Nephron (organoid): ENCODE measurements at regions not wholly inside any gene's neighbourhood (a gene's known extent, or its start where the extent isn't known, plus 50 kb on each side); places are given as distances from the start of the nearest gene placed in this dataset.

ENCODE experiments used
- H3K27ac Mint-ChIP-seq, 3 experiments: 2 replicates each; pipeline ENCODE4 v1.8.0; 2020; ENCODE audit warnings: mixed read lengths in 3 of 3, mild to moderate bottlenecking in 2 of 3, moderate library complexity in 1 of 3
- H3K27me3 Mint-ChIP-seq: 2 replicates; pipeline ENCODE4 v1.8.0; 2021; ENCODE audit warnings: low read depth, mild to moderate bottlenecking, moderate library complexity, mixed read lengths
- H3K36me3 Mint-ChIP-seq: 2 replicates; pipeline ENCODE4 v1.8.0; 2020; ENCODE audit warnings: low read depth, mixed read lengths
- H3K4me1 Mint-ChIP-seq: 2 replicates; pipeline ENCODE4 v1.8.0; 2020; ENCODE audit warnings: mixed read lengths
- H3K4me3 Mint-ChIP-seq, 3 experiments: 2 replicates each; pipeline ENCODE4 v1.8.0; 2020; ENCODE audit warnings: mild to moderate bottlenecking in 3 of 3, mixed read lengths in 3 of 3, moderate library complexity in 2 of 3
- H3K9me3 Mint-ChIP-seq: 2 replicates; pipeline ENCODE4 v1.8.0; 2020; ENCODE audit warnings: mixed read lengths
- TF ChIP-seq, protein P1 (sequence below), 3 experiments: fragments of 200-600 bp; sonication (generic); IDR thresholded peaks; one replicate each; pipeline ENCODE4 v1.5.0; 2021; ENCODE audit warnings: antibody characterized with exemption in 3 of 3; ENCODE audit not compliant: unreplicated experiment in 3 of 3

DNA sequence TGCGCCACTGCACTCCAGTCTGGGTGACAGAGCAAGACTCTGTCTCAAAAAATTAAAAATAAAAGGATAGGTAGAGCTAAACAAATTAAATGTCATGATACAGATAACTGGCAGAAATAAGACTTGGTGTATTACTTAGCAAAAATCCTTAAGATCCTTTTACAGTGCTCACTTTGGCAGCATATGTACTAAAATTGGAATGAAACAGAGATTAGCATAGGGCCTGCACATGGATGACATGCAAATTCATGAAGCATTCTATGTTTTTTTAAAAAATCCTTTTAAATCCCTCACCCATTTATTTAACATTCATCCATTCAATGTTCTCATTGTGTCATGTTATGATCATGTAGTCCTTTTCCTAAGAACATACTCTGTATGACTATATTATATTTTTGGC is 528.8 kb downstream of the CD83 start:
- Mint-ChIP-seq H3K36me3 (no peaks in the 10 kb centered on the region), H3K27me3 (peaks cover 4% of the 10 kb centered on the region), H3K27ac (no peak overlapping the region), H3K4me1 (peaks cover 20% of the 10 kb centered on the region), H3K4me3 (no peak overlapping the region), H3K9me3 (no peaks in the 10 kb centered on the region)
- TF ChIP-seq, protein P1, sequence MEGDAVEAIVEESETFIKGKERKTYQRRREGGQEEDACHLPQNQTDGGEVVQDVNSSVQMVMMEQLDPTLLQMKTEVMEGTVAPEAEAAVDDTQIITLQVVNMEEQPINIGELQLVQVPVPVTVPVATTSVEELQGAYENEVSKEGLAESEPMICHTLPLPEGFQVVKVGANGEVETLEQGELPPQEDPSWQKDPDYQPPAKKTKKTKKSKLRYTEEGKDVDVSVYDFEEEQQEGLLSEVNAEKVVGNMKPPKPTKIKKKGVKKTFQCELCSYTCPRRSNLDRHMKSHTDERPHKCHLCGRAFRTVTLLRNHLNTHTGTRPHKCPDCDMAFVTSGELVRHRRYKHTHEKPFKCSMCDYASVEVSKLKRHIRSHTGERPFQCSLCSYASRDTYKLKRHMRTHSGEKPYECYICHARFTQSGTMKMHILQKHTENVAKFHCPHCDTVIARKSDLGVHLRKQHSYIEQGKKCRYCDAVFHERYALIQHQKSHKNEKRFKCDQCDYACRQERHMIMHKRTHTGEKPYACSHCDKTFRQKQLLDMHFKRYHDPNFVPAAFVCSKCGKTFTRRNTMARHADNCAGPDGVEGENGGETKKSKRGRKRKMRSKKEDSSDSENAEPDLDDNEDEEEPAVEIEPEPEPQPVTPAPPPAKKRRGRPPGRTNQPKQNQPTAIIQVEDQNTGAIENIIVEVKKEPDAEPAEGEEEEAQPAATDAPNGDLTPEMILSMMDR (IDR thresholded peaks at IDR 0.05; ENCODE audit: unreplicated experiment in 3 of 3): no peak

DNA sequence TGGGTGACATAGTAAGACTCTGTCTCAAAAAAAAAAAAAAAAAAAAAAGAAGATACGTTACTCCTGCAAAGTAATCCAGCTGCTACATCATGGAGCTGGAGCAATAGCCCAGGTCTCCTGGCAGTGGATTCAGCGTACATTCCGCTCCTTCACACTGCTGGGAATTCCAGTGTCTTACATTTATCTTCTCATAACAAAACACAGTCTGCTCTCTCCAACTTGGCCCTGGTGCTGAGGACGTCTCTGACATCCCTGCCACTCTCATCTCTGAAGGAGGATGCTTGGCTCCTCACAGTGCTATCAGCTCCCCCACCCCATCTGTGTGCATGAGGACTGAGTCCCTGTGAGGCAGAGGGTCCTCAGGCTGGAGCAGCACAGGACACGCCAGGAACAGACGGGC is 529.8 kb downstream of the CD83 start:
- Mint-ChIP-seq H3K27me3 (no peaks in the 10 kb centered on the region), H3K27ac (no peak overlapping the region), H3K9me3 (no peaks in the 10 kb centered on the region), H3K4me1 (peaks cover 16% of the 10 kb centered on the region), H3K4me3 (no peak overlapping the region), H3K36me3 (no peaks in the 10 kb centered on the region)
- TF ChIP-seq, protein P1 (IDR thresholded peaks at IDR 0.05; ENCODE audit: unreplicated experiment in 3 of 3): no peak

DNA sequence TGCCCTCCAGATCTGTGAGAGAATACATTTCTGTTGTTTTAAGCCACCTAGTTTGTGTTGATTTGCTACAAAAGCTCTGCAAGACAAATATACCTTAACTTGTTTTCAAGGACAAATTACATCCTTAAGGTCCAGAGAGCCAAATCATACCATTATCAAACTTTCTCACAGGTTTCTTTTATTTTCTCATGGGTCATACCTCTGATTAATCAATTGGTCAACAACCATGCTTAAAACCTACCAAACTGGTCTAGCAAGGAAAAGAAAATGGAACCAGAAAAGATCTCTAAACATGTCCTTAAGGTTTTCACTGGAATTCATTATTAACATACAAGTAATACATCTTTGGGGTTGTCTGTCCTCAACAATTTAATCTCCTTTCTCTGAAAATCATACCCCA is 535.0 kb downstream of the CD83 start:
- peaks cover 8% of the 10 kb centered on the region for H3K27me3 Mint-ChIP-seq
- H3K4me3 Mint-ChIP-seq: no peak overlapping the region
- no peaks in the 10 kb centered on the region for H3K9me3 Mint-ChIP-seq
- H3K36me3 Mint-ChIP-seq: no peaks in the 10 kb centered on the region
- peaks cover 16% of the 10 kb centered on the region for H3K4me1 Mint-ChIP-seq
- no peak overlapping the region for H3K27ac Mint-ChIP-seq
- TF ChIP-seq, protein P1 (IDR thresholded peaks at IDR 0.05; ENCODE audit: unreplicated experiment in 3 of 3): no peak

DNA sequence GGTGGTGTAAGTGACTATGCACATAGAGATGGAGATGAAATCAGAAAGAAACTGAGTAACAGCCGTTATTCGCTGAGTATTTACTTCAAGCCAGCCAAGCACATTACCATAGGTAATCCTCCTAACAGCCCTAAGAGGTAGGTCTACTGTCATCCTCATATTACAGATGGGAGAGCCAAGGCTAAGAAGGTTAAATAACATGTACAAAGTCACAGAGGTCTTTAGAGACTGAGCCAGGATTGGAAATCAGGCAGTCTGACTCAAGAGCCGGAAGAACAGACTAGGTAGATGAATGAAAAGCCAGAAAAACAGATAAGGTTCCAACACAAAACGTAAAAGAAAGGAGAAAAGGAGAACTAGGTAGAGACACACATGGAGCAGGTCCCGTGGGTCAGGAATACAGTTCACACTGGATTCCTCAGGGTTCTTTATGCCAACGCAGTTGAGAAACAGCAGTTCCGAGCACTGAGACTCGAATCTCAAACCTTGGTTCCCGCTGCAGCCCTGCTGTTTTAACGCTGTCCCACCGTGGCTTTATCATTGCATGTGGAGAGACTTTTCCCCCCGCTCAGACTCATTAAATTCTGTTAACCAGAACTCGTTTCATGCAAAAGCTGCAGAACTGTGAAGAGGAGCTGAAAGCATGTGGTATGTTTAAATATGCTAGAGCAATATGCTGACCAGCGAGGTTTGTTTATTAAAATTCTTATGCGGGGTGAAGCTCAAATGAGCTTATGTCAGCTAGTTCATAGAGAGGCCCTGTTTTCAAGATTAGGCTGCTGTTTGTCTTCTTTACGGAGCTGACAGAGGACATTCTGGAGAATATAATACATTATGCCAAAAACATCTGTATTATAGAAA is 537.9 kb downstream of the CD83 start:
- peak overlapping the region; percentile 78 to 91 (median 87) for H3K27ac Mint-ChIP-seq
- peak overlapping the region in 1 of 3 experiments; percentile 29 for H3K4me3 Mint-ChIP-seq
- no peaks in the 10 kb centered on the region for H3K9me3 Mint-ChIP-seq
- H3K4me1 Mint-ChIP-seq: peaks cover 16% of the 10 kb centered on the region
- TF ChIP-seq, protein P1 (IDR thresholded peaks at IDR 0.05; ENCODE audit: unreplicated experiment in 3 of 3): no peak
- peaks cover 8% of the 10 kb centered on the region for H3K27me3 Mint-ChIP-seq
- H3K36me3 Mint-ChIP-seq: no peaks in the 10 kb centered on the region

DNA sequence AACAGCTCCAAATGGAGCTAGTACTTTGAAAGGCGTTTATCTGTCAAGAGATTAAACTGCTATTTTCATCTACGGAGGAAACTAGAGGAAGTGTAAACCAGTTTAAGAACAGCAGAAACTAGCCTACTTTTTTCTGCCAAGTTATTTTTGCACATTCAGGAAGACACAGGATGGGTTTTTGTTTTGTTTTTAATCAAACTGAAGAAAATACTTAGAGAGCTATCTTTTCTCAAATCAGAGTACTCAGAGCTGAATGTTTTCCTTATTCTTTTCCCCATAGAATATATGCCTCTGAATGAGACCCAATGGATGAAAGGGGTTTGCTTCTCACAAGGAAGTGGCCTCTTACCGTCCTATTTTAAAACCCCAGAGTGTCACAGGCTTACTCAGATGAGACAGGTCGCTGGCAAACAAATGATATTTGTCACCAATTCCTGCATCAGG is 538.5 kb downstream of the CD83 start:
- TF ChIP-seq, protein P1 (IDR thresholded peaks at IDR 0.05; ENCODE audit: unreplicated experiment in 3 of 3): no peak
- Mint-ChIP-seq H3K27me3 (peaks cover 8% of the 10 kb centered on the region), H3K4me1 (peaks cover 16% of the 10 kb centered on the region), H3K27ac (peak overlapping the region; percentile 78 to 91 (median 87)), H3K36me3 (no peaks in the 10 kb centered on the region), H3K9me3 (no peaks in the 10 kb centered on the region), H3K4me3 (peak overlapping the region in 1 of 3 experiments; percentile 29)

DNA sequence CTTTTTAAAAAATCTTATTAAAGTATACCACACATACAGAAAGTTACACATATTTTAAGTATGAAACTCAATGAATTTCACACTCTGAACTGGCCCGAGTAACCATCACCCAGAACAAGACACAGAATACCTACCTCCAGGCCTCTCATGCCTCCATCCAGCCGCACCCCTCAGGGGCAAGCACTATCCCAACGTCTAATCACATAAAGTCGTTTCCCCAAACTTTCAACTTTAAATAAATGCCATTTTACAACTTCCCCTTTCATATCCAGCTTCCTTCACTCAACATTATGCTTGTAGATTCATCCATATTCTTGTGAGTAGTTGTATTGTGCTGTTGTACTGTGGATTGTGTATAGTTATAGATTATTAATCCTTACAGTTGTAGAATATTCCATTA is 539.1 kb downstream of the CD83 start:
- Mint-ChIP-seq H3K9me3 (no peaks in the 10 kb centered on the region), H3K4me1 (peaks cover 16% of the 10 kb centered on the region), H3K4me3 (no peak overlapping the region), H3K27me3 (peaks cover 8% of the 10 kb centered on the region), H3K27ac (peak overlapping the region in 2 of 3 experiments; percentile 52 to 87), H3K36me3 (no peaks in the 10 kb centered on the region)
- TF ChIP-seq, protein P1 (IDR thresholded peaks at IDR 0.05; ENCODE audit: unreplicated experiment in 3 of 3): no peak
